SU-DHL-6 (cell line): ENCODE measurements at regions not wholly inside any gene's neighbourhood (a gene's known extent, or its start where the extent isn't known, plus 50 kb on each side); places are given as distances from the start of the nearest gene placed in this dataset.

Experiments used
- H2AFZ ChIP-seq: fragments of 200-600 bp; sonication (generic); 2 replicates; pipeline ENCODE4 v1.6.1; 2014; ENCODE audit warnings: low read depth, mild to moderate bottlenecking, moderate library complexity, mixed read lengths, antibody characterized with exemption, low read length; ENCODE audit not compliant: severe bottlenecking
- H3F3A ChIP-seq: fragments of 200-600 bp; shearing (Covaris generic); 2 replicates; pipeline ENCODE4 v1.6.0; 2016; ENCODE audit warnings: antibody characterized with exemption, mild to moderate bottlenecking; ENCODE audit not compliant: insufficient read depth
- H3K27ac ChIP-seq: fragments of 200-600 bp; sonication (generic); 2 replicates; pipeline ENCODE4 v1.5.1; 2016; ENCODE audit warnings: low read depth, mild to moderate bottlenecking, low read length, moderate library complexity, mixed read lengths
- H3K27me3 ChIP-seq: fragments of 200-600 bp; sonication (generic), shearing (Covaris generic); 2 replicates; pipeline ENCODE4 v1.6.0; 2014; ENCODE audit warnings: mild to moderate bottlenecking, low read length
- H3K36me3 ChIP-seq: fragments of 200-600 bp; sonication (generic); 2 replicates; pipeline ENCODE4 v1.6.1; 2014; ENCODE audit warnings: mild to moderate bottlenecking, low read length, mixed read lengths
- H3K4me2 ChIP-seq: fragments of 300-600, 200-600 bp; shearing (Covaris generic), sonication (generic); 2 replicates; pipeline ENCODE4 v1.6.0; 2014; ENCODE audit warnings: low read length, low read depth, mild to moderate bottlenecking; ENCODE audit not compliant: poor library complexity, severe bottlenecking
- H3K4me3 ChIP-seq: fragments of 200-600 bp; sonication (generic); 2 replicates; pipeline ENCODE4 v1.5.1; 2014; ENCODE audit warnings: antibody characterized with exemption, low read length, mild to moderate bottlenecking, mixed read lengths; ENCODE audit not compliant: insufficient read depth, poor library complexity, severe bottlenecking
- H3K79me2 ChIP-seq: fragments of 200-600 bp; sonication (generic); 2 replicates; pipeline ENCODE4 v1.6.1; 2014; ENCODE audit warnings: mild to moderate bottlenecking, low read length, moderate library complexity; ENCODE audit not compliant: insufficient read depth
- H3K9ac ChIP-seq: fragments of 200-600 bp; sonication (generic); 2 replicates; pipeline ENCODE4 v1.7.0; 2014; ENCODE audit warnings: mild to moderate bottlenecking, low read length
- H3K9me2 ChIP-seq: fragments of 200-600 bp; sonication (generic); replicated peaks from 2 replicates; pipeline ENCODE4 v1.6.1; 2014; ENCODE audit warnings: low read length; ENCODE audit not compliant: insufficient read depth
- H3K9me3 ChIP-seq: fragments of 200-600 bp; sonication (generic); 2 replicates; pipeline ENCODE4 v1.6.1; 2014; ENCODE audit warnings: low read length, mixed read lengths; ENCODE audit not compliant: insufficient read depth
- H4K20me1 ChIP-seq: fragments of 200-600 bp; sonication (generic); 2 replicates; pipeline ENCODE4 v1.6.1; 2014; ENCODE audit warnings: low read depth, mild to moderate bottlenecking, antibody characterized with exemption, low read length, moderate library complexity, mixed read lengths
- CTCF ChIP-seq: fragments of 200-600 bp; sonication (generic); IDR thresholded peaks from one replicate; pipeline ENCODE4 v1.5.1; 2017; ENCODE audit warnings: antibody characterized with exemption, mild to moderate bottlenecking, low read length, moderate library complexity; ENCODE audit not compliant: insufficient read depth, poor library complexity, severe bottlenecking
- EZH2phosphoT487 ChIP-seq: fragments of 200-600 bp; sonication (generic), shearing (Covaris generic); conservative IDR thresholded peaks from 2 replicates; pipeline ENCODE4 v1.6.1; 2018; ENCODE audit warnings: mild to moderate bottlenecking, antibody characterized with exemption, low read length, moderate library complexity, mixed read lengths

GRCh38 chr3:4043867-4044575 lies 244.8 kb downstream of the LRRN1 start:
- Histone ChIP-seq H3K9me3 (no peaks in the 10 kb centered on the region), H3K27me3 (no peaks in the 10 kb centered on the region), H2AFZ (no peak overlapping the region), H3K79me2 (no peaks in the 10 kb centered on the region), H3K4me2 (no peak overlapping the region), H3K27ac (no peak overlapping the region), H3K4me3 (no peak overlapping the region), H3K9me2 (no peaks in the 10 kb centered on the region), H4K20me1 (no peaks in the 10 kb centered on the region), H3K9ac (no peak overlapping the region), H3F3A (no peaks in the 10 kb centered on the region), H3K36me3 (no peaks in the 10 kb centered on the region)
- TF ChIP-seq EZH2phosphoT487 (no peak), CTCF (no peak)

- H3K4me3 ChIP-seq, result no peak overlapping the region
- no peaks in the 10 kb centered on the region for H3F3A ChIP-seq
- no peak overlapping the region for H3K9ac ChIP-seq
These were observed 245.4 kb downstream of the LRRN1 start for GRCh38 chr3:4044619-4045018.

GRCh38 chr3:4045756-4046155 lies 246.5 kb downstream of the LRRN1 start:
- no peak overlapping the region for H3K4me3 ChIP-seq
- H3K27ac ChIP-seq, result no peak overlapping the region
- no peaks in the 10 kb centered on the region for H3K27me3 ChIP-seq
- no peaks in the 10 kb centered on the region for H3K9me2 ChIP-seq
- no peaks in the 10 kb centered on the region for H3K79me2 ChIP-seq
- no peak overlapping the region for H3K9ac ChIP-seq
- no peaks in the 10 kb centered on the region for H3K36me3 ChIP-seq
- TF ChIP-seq CTCF (no peak), EZH2phosphoT487 (no peak)
- no peak overlapping the region for H2AFZ ChIP-seq
- no peak overlapping the region for H3K4me2 ChIP-seq
- no peaks in the 10 kb centered on the region for H3K9me3 ChIP-seq
- no peaks in the 10 kb centered on the region for H3F3A ChIP-seq
- H4K20me1 ChIP-seq, result no peaks in the 10 kb centered on the region

More at GRCh38 chr3:4044619-4045018, 245.4 kb downstream of the LRRN1 start:
- TF ChIP-seq CTCF (no peak), EZH2phosphoT487 (no peak)
- H4K20me1 ChIP-seq, result no peaks in the 10 kb centered on the region
- H3K9me3 ChIP-seq, result no peaks in the 10 kb centered on the region
- H3K9me2 ChIP-seq, result no peaks in the 10 kb centered on the region
- H3K36me3 ChIP-seq, result no peaks in the 10 kb centered on the region
- H3K79me2 ChIP-seq, result no peaks in the 10 kb centered on the region
- no peak overlapping the region for H2AFZ ChIP-seq
- no peak overlapping the region for H3K4me2 ChIP-seq
- no peaks in the 10 kb centered on the region for H3K27me3 ChIP-seq
- no peak overlapping the region for H3K27ac ChIP-seq
